ENCODE measurements at regions not wholly inside any gene's neighbourhood (a gene's known extent, or its start where the extent isn't known, plus 50 kb on each side); places are given as distances from the start of the nearest gene placed in this dataset.

DNA sequence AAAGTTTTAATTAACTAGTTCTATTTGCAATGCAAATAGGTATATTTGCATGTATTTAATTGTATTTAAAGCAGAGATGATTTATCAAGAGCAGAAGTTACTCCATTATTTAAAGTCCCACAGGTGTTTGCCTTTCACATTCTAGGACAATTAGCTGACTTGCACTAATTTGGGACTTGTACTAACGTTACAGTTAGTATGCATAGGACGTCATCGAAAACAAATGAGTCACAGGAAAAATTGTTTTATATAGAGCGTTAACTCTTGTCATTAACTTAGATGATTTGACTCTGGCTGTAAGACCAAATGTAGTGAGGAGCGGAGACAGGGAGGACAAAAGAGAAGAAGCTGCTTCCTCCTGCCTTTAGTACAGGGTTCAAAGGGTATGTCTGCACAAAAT, 126.1 kb upstream of the IFNE start:
- Mint-ChIP-seq H3K27ac (ENCODE audit: unreplicated experiment) (no peak overlapping the region), H3K4me1 (ENCODE audit: unreplicated experiment) (no peaks in the 10 kb centered on the region), H3K4me3 (ENCODE audit: unreplicated experiment) (no peak overlapping the region), H3K36me3 (ENCODE audit: low read depth, unreplicated experiment) (no peaks in the 10 kb centered on the region), H3K27me3 (ENCODE audit: unreplicated experiment) (no peaks in the 10 kb centered on the region), H3K9me3 (ENCODE audit: unreplicated experiment) (no peaks in the 10 kb centered on the region)
- TF ChIP-seq, protein P1, sequence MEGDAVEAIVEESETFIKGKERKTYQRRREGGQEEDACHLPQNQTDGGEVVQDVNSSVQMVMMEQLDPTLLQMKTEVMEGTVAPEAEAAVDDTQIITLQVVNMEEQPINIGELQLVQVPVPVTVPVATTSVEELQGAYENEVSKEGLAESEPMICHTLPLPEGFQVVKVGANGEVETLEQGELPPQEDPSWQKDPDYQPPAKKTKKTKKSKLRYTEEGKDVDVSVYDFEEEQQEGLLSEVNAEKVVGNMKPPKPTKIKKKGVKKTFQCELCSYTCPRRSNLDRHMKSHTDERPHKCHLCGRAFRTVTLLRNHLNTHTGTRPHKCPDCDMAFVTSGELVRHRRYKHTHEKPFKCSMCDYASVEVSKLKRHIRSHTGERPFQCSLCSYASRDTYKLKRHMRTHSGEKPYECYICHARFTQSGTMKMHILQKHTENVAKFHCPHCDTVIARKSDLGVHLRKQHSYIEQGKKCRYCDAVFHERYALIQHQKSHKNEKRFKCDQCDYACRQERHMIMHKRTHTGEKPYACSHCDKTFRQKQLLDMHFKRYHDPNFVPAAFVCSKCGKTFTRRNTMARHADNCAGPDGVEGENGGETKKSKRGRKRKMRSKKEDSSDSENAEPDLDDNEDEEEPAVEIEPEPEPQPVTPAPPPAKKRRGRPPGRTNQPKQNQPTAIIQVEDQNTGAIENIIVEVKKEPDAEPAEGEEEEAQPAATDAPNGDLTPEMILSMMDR (IDR thresholded peaks at IDR 0.05; ENCODE audit: unreplicated experiment), result no peak
- DNase-seq (ENCODE audit: low spot score), result no peak

DNA sequence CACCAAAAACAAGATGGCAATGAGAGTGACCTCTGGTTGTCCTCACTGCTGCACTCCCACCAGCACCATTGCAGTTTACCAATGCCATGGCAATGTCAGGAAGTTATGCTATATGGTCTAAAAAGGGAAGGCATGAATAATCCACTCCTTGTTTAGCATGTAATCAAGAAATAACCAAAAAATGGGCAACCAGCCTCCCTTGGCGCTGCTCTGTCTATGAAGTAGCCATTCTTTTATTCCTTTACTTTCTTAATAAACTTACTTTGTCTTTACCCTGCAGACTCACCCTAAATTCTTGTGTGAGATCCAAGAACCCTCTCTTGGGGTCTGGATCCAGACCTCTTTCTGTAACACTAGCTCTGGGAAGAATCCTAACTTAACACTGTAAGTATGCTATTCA, 127.4 kb upstream of the IFNE start:
- Mint-ChIP-seq H3K36me3 (ENCODE audit: low read depth, unreplicated experiment) (no peaks in the 10 kb centered on the region), H3K4me3 (ENCODE audit: unreplicated experiment) (no peak overlapping the region), H3K4me1 (ENCODE audit: unreplicated experiment) (no peaks in the 10 kb centered on the region), H3K27ac (ENCODE audit: unreplicated experiment) (no peak overlapping the region), H3K9me3 (ENCODE audit: unreplicated experiment) (no peaks in the 10 kb centered on the region), H3K27me3 (ENCODE audit: unreplicated experiment) (no peaks in the 10 kb centered on the region)
- no peak for DNase-seq (ENCODE audit: low spot score)
- TF ChIP-seq, protein P1 (IDR thresholded peaks at IDR 0.05; ENCODE audit: unreplicated experiment), result no peak

GRCh38 chr9:21611891-21612290, 129.8 kb upstream of the IFNE start:
- TF ChIP-seq, protein P1 (IDR thresholded peaks at IDR 0.05; ENCODE audit: unreplicated experiment), result no peak
- no peaks in the 10 kb centered on the region for H3K4me1 Mint-ChIP-seq (ENCODE audit: unreplicated experiment)
- H3K27me3 Mint-ChIP-seq (ENCODE audit: unreplicated experiment), result no peaks in the 10 kb centered on the region
- no peaks in the 10 kb centered on the region for H3K9me3 Mint-ChIP-seq (ENCODE audit: unreplicated experiment)
- H3K27ac Mint-ChIP-seq (ENCODE audit: unreplicated experiment), result no peak overlapping the region
- H3K36me3 Mint-ChIP-seq (ENCODE audit: low read depth, unreplicated experiment), result no peaks in the 10 kb centered on the region
- DNase-seq (ENCODE audit: low spot score), result no peak
- no peak overlapping the region for H3K4me3 Mint-ChIP-seq (ENCODE audit: unreplicated experiment)

- Mint-ChIP-seq H3K27ac (ENCODE audit: unreplicated experiment) (no peak overlapping the region), H3K27me3 (ENCODE audit: unreplicated experiment) (no peaks in the 10 kb centered on the region), H3K4me3 (ENCODE audit: unreplicated experiment) (no peak overlapping the region), H3K36me3 (ENCODE audit: low read depth, unreplicated experiment) (no peaks in the 10 kb centered on the region), H3K9me3 (ENCODE audit: unreplicated experiment) (no peaks in the 10 kb centered on the region), H3K4me1 (ENCODE audit: unreplicated experiment) (no peaks in the 10 kb centered on the region)
- TF ChIP-seq, protein P1 (IDR thresholded peaks at IDR 0.05; ENCODE audit: unreplicated experiment), result no peak
- no peak for DNase-seq (ENCODE audit: low spot score)
These were observed 132.9 kb upstream of the IFNE start for GRCh38 chr9:21615018-21615417.

- no peak overlapping the region for H3K4me3 Mint-ChIP-seq (ENCODE audit: unreplicated experiment)
- no peaks in the 10 kb centered on the region for H3K4me1 Mint-ChIP-seq (ENCODE audit: unreplicated experiment)
- no peaks in the 10 kb centered on the region for H3K27me3 Mint-ChIP-seq (ENCODE audit: unreplicated experiment)
- no peaks in the 10 kb centered on the region for H3K9me3 Mint-ChIP-seq (ENCODE audit: unreplicated experiment)
- H3K27ac Mint-ChIP-seq (ENCODE audit: unreplicated experiment), result no peak overlapping the region
- no peak for DNase-seq (ENCODE audit: low spot score)
- TF ChIP-seq, protein P1 (IDR thresholded peaks at IDR 0.05; ENCODE audit: unreplicated experiment), result no peak
- H3K36me3 Mint-ChIP-seq (ENCODE audit: low read depth, unreplicated experiment), result no peaks in the 10 kb centered on the region
These were observed 133.3 kb upstream of the IFNE start for GRCh38 chr9:21615446-21615845.
